ENCODE measurements at regions not wholly inside any gene's neighbourhood (a gene's known extent, or its start where the extent isn't known, plus 50 kb on each side); places are given as distances from the start of the nearest gene placed in this dataset.

DNA sequence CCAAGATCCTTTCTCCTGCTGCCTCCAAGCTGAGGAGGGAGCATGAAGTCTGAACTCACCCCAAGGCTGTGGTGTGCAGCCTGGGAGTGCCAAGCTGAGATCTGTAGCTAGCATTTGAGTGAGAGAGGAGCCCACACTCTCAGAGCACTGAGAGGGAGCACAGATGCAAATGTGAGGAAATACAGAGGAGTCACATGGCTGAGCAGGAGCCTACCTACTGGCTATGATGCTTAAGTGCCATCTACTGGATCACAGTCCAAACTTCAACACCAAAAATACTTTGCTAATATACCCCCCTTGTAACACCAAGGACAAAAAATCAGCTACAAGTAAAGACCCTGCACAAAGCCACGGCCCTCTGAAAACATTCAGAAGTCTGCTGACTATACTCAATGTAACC is 94.4 kb upstream of the IMPG1 start:
- TF ChIP-seq CEBPB (IDR thresholded peaks at IDR 0.05; ENCODE audit: low read depth, low read length): no peak
- TF ChIP-seq, protein P1, sequence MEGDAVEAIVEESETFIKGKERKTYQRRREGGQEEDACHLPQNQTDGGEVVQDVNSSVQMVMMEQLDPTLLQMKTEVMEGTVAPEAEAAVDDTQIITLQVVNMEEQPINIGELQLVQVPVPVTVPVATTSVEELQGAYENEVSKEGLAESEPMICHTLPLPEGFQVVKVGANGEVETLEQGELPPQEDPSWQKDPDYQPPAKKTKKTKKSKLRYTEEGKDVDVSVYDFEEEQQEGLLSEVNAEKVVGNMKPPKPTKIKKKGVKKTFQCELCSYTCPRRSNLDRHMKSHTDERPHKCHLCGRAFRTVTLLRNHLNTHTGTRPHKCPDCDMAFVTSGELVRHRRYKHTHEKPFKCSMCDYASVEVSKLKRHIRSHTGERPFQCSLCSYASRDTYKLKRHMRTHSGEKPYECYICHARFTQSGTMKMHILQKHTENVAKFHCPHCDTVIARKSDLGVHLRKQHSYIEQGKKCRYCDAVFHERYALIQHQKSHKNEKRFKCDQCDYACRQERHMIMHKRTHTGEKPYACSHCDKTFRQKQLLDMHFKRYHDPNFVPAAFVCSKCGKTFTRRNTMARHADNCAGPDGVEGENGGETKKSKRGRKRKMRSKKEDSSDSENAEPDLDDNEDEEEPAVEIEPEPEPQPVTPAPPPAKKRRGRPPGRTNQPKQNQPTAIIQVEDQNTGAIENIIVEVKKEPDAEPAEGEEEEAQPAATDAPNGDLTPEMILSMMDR (IDR thresholded peaks at IDR 0.05; ENCODE audit: control extremely low read depth in 1 of 3, insufficient read depth in 1 of 3, low read depth in 1 of 3, low read length in 3 of 3): peak in 2 of 3 experiments; percentile 4 to 9; a peak in 1 of 4 replicates
- no peak for TF ChIP-seq EP300 (IDR thresholded peaks at IDR 0.05; ENCODE audit: borderline replicate concordance in 1 of 2, low read depth in 2 of 2, low read length in 2 of 2)
- TF ChIP-seq SP1 (IDR thresholded peaks at IDR 0.05; ENCODE audit: low read depth, low read length): no peak
